ENCODE measurements at regions not wholly inside any gene's neighbourhood (a gene's known extent, or its start where the extent isn't known, plus 50 kb on each side); places are given as distances from the start of the nearest gene placed in this dataset.
"Not testable (repeated sequence)": the region's sequence is repeated elsewhere in the genome, so short reads cannot be mapped to it uniquely, and the experiment has no call there.

GRCh38 chr17:63258785-63259184, 187.3 kb downstream of the CYB561 start:
- no peak for DNase-seq (ENCODE audit: low read depth)

- no peak for DNase-seq (ENCODE audit: low read depth)
Measured at GRCh38 chr17:63262751-63263476, 183.2 kb downstream of the CYB561 start.

GRCh38 chr17:63265526-63265925, 180.6 kb downstream of the CYB561 start:
- DNase-seq (ENCODE audit: low read depth): no peak

- no peak for DNase-seq (ENCODE audit: low read depth)
Measured at GRCh38 chr17:63267846-63268245, 178.3 kb downstream of the CYB561 start.

- no peak for DNase-seq (ENCODE audit: low read depth)
Measured at GRCh38 chr17:63268827-63269226, 177.3 kb downstream of the CYB561 start.

GRCh38 chr17:63270610-63271009, 175.5 kb downstream of the CYB561 start:
- DNase-seq (ENCODE audit: low read depth): no peak

GRCh38 chr17:63274146-63274545, 172.0 kb downstream of the CYB561 start:
- DNase-seq (ENCODE audit: low read depth): no peak

GRCh38 chr17:63275318-63275970, 170.7 kb downstream of the CYB561 start:
- peak; percentile 96 for DNase-seq (ENCODE audit: low read depth)

GRCh38 chr17:63275971-63276745, 169.9 kb downstream of the CYB561 start:
- DNase-seq (ENCODE audit: low read depth): no peak

GRCh38 chr17:63276821-63277220, 169.3 kb downstream of the CYB561 start:
- no peak for DNase-seq (ENCODE audit: low read depth)

GRCh38 chr17:63277629-63278028, 168.5 kb downstream of the CYB561 start:
- no peak for DNase-seq (ENCODE audit: low read depth)

- DNase-seq (ENCODE audit: low read depth): no peak
Measured at GRCh38 chr17:63278728-63279442, 167.2 kb downstream of the CYB561 start.

GRCh38 chr17:63279498-63280230, 166.4 kb downstream of the CYB561 start:
- DNase-seq (ENCODE audit: low read depth): peak; percentile 44

GRCh38 chr17:63282455-63282854, 163.7 kb downstream of the CYB561 start:
- no peak for DNase-seq (ENCODE audit: low read depth)

- no peak for DNase-seq (ENCODE audit: low read depth)
Measured at GRCh38 chr17:63285551-63285950, 160.6 kb downstream of the CYB561 start.

GRCh38 chr17:63286254-63286653, 159.9 kb downstream of the CYB561 start:
- DNase-seq (ENCODE audit: low read depth): no peak

GRCh38 chr17:63287006-63287405, 159.1 kb downstream of the CYB561 start:
- DNase-seq (ENCODE audit: low read depth): not testable (repeated sequence)

- no peak for DNase-seq (ENCODE audit: low read depth)
Measured at GRCh38 chr17:63289931-63290330, 156.2 kb downstream of the CYB561 start.

- no peak for DNase-seq (ENCODE audit: low read depth)
Measured at GRCh38 chr17:63290351-63290750, 155.8 kb downstream of the CYB561 start.

GRCh38 chr17:63290784-63291183, 155.3 kb downstream of the CYB561 start:
- no peak for DNase-seq (ENCODE audit: low read depth)

GRCh38 chr17:63291258-63291657, 154.8 kb downstream of the CYB561 start:
- no peak for DNase-seq (ENCODE audit: low read depth)

- DNase-seq (ENCODE audit: low read depth): no peak
Measured at GRCh38 chr17:63292421-63292820, 153.7 kb downstream of the CYB561 start.
